ENCODE measurements at regions not wholly inside any gene's neighbourhood (a gene's known extent, or its start where the extent isn't known, plus 50 kb on each side); places are given as distances from the start of the nearest gene placed in this dataset.

DNA sequence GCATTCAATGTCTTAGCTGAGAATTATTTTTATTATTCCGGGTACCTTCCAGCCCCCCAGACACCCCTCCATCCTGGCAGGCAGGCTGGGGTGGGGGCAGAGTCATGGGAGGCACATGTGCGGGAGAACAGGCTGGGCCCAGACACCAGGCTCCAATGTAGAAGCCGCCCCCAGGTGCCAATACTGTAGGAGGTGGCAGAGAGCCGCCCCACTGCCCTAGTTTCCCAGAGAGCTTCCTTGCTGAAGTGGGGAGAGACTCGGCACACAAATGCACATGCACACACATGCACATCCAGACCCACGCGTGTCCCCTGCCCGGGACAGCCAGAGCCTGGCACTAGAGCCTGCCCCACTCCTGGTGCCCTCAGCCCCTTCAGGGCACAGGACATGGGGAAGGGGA lies 98.4 kb upstream of the LINGO1 start:
- TF ChIP-seq EZH2 (IDR thresholded peaks at IDR 0.05; ENCODE audit: low read length, missing control alignments), result no peak
- TF ChIP-seq, protein P1, sequence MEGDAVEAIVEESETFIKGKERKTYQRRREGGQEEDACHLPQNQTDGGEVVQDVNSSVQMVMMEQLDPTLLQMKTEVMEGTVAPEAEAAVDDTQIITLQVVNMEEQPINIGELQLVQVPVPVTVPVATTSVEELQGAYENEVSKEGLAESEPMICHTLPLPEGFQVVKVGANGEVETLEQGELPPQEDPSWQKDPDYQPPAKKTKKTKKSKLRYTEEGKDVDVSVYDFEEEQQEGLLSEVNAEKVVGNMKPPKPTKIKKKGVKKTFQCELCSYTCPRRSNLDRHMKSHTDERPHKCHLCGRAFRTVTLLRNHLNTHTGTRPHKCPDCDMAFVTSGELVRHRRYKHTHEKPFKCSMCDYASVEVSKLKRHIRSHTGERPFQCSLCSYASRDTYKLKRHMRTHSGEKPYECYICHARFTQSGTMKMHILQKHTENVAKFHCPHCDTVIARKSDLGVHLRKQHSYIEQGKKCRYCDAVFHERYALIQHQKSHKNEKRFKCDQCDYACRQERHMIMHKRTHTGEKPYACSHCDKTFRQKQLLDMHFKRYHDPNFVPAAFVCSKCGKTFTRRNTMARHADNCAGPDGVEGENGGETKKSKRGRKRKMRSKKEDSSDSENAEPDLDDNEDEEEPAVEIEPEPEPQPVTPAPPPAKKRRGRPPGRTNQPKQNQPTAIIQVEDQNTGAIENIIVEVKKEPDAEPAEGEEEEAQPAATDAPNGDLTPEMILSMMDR (conservative IDR thresholded peaks at IDR 0.05 in 1 of 2, IDR thresholded peaks at IDR 0.05 in 1 of 2; ENCODE audit: low read depth in 1 of 2, low read length in 2 of 2), result no peak
